D341Med (cell line): ENCODE measurements at regions not wholly inside any gene's neighbourhood (a gene's known extent, or its start where the extent isn't known, plus 50 kb on each side); places are given as distances from the start of the nearest gene placed in this dataset.
"Not testable (repeated sequence)": the region's sequence is repeated elsewhere in the genome, so short reads cannot be mapped to it uniquely, and the experiment has no call there.

Experiments used
- DNase-seq: peaks from one replicate; pipeline ENCODE4 v3.0.0; 2012; ENCODE audit warnings: low spot score

- DNase-seq, result no peak
Observed at GRCh38 chr3:106820726-106821362, 556.4 kb upstream of the CCDC54 start.

GRCh38 chr3:106821801-106822200, 555.4 kb upstream of the CCDC54 start:
- no peak for DNase-seq

GRCh38 chr3:106822204-106822603, 555.0 kb upstream of the CCDC54 start:
- DNase-seq, result no peak

- no peak for DNase-seq
Observed at GRCh38 chr3:106823701-106824100, 553.5 kb upstream of the CCDC54 start.

- DNase-seq, result no peak
Observed at GRCh38 chr3:106824856-106825255, 552.4 kb upstream of the CCDC54 start.

GRCh38 chr3:106825962-106826605, 551.2 kb upstream of the CCDC54 start:
- DNase-seq, result no peak

GRCh38 chr3:106826791-106827311, 550.4 kb upstream of the CCDC54 start:
- no peak for DNase-seq

- no peak for DNase-seq
Observed at GRCh38 chr3:106827515-106828213, 549.6 kb upstream of the CCDC54 start.

GRCh38 chr3:106829206-106829605, 548.0 kb upstream of the CCDC54 start:
- DNase-seq, result no peak

GRCh38 chr3:106830334-106830733, 546.9 kb upstream of the CCDC54 start:
- no peak for DNase-seq

- DNase-seq, result no peak
Observed at GRCh38 chr3:106836906-106837305, 540.3 kb upstream of the CCDC54 start.

- no peak for DNase-seq
Observed at GRCh38 chr3:106837616-106838015, 539.6 kb upstream of the CCDC54 start.

- no peak for DNase-seq
Observed at GRCh38 chr3:106839576-106840280, 537.5 kb upstream of the CCDC54 start.

GRCh38 chr3:106840319-106840718, 536.9 kb upstream of the CCDC54 start:
- no peak for DNase-seq

GRCh38 chr3:106842151-106842550, 535.1 kb upstream of the CCDC54 start:
- no peak for DNase-seq

GRCh38 chr3:106844638-106845037, 532.6 kb upstream of the CCDC54 start:
- DNase-seq, result no peak

- DNase-seq, result no peak
Observed at GRCh38 chr3:106848099-106848498, 529.1 kb upstream of the CCDC54 start.

GRCh38 chr3:106850437-106850836, 526.8 kb upstream of the CCDC54 start:
- DNase-seq, result no peak

GRCh38 chr3:106858321-106858720, 518.9 kb upstream of the CCDC54 start:
- not testable (repeated sequence) for DNase-seq

- DNase-seq, result no peak
Observed at GRCh38 chr3:106860182-106860581, 517.1 kb upstream of the CCDC54 start.

- DNase-seq, result no peak
Observed at GRCh38 chr3:106862067-106862466, 515.2 kb upstream of the CCDC54 start.

- DNase-seq, result no peak
Observed at GRCh38 chr3:106877627-106878026, 499.6 kb upstream of the CCDC54 start.

- no peak for DNase-seq
Observed at GRCh38 chr3:106880206-106880605, 497.0 kb upstream of the CCDC54 start.
